ENCODE measurements at regions not wholly inside any gene's neighbourhood (a gene's known extent, or its start where the extent isn't known, plus 50 kb on each side); places are given as distances from the start of the nearest gene placed in this dataset.

- no peak for TF ChIP-seq PATZ1 (CRISPR knock-in tag; IDR thresholded peaks at IDR 0.05; ENCODE audit: borderline replicate concordance)
- no peak for TF ChIP-seq RARB (CRISPR knock-in tag; IDR thresholded peaks at IDR 0.05)
- TF ChIP-seq OSR1 (CRISPR knock-in tag; IDR thresholded peaks at IDR 0.05), result no peak
- TF ChIP-seq TOX (CRISPR knock-in tag; IDR thresholded peaks at IDR 0.05; ENCODE audit: borderline replicate concordance), result no peak
- no peak for TF ChIP-seq ARNTL (CRISPR knock-in tag; IDR thresholded peaks at IDR 0.05; ENCODE audit: borderline replicate concordance, low read depth)
- no peak for TF ChIP-seq ZNF565 (CRISPR knock-in tag; conservative IDR thresholded peaks at IDR 0.05; ENCODE audit: low read depth)
- TF ChIP-seq ISL1 (CRISPR knock-in tag; IDR thresholded peaks at IDR 0.05), result no peak
- TF ChIP-seq ZC3H10 (CRISPR knock-in tag; IDR thresholded peaks at IDR 0.05), result no peak
- no peak for TF ChIP-seq SNAI2 (CRISPR knock-in tag; IDR thresholded peaks at IDR 0.05)
- no peak for TF ChIP-seq GLIS3 (CRISPR knock-in tag; IDR thresholded peaks at IDR 0.05)
- no peak for TF ChIP-seq CSRNP3 (CRISPR knock-in tag; IDR thresholded peaks at IDR 0.05)
- TF ChIP-seq PPARA (CRISPR knock-in tag; IDR thresholded peaks at IDR 0.05; ENCODE audit: borderline replicate concordance), result no peak
- no peak for TF ChIP-seq TSHZ2 (CRISPR knock-in tag; IDR thresholded peaks at IDR 0.05)
- no peak for TF ChIP-seq TCF4 (CRISPR knock-in tag; IDR thresholded peaks at IDR 0.05; ENCODE audit: borderline replicate concordance)
- TF ChIP-seq ZFP3 (CRISPR knock-in tag; IDR thresholded peaks at IDR 0.05), result no peak
- TF ChIP-seq CSDC2 (CRISPR knock-in tag; IDR thresholded peaks at IDR 0.05), result no peak
- no peak for TF ChIP-seq ZNF70 (CRISPR knock-in tag; IDR thresholded peaks at IDR 0.05)
- TF ChIP-seq BACH2 (CRISPR knock-in tag; IDR thresholded peaks at IDR 0.05; ENCODE audit: borderline replicate concordance), result no peak
- ATAC-seq, result no peak
These were observed 796.6 kb downstream of the TBC1D22A start for GRCh38 chr22:47558828-47559700.

GRCh38 chr22:47556473-47556872 is 794.0 kb downstream of the TBC1D22A start:
- TF ChIP-seq PATZ1 (CRISPR knock-in tag; IDR thresholded peaks at IDR 0.05; ENCODE audit: borderline replicate concordance), result no peak
- no peak for TF ChIP-seq CSRNP3 (CRISPR knock-in tag; IDR thresholded peaks at IDR 0.05)
- no peak for TF ChIP-seq CREB5 (CRISPR knock-in tag; IDR thresholded peaks at IDR 0.05; ENCODE audit: low read depth)
- TF ChIP-seq OSR1 (CRISPR knock-in tag; IDR thresholded peaks at IDR 0.05), result no peak
- TF ChIP-seq ESRRG (CRISPR knock-in tag; IDR thresholded peaks at IDR 0.05), result no peak
- no peak for TF ChIP-seq TCF4 (CRISPR knock-in tag; IDR thresholded peaks at IDR 0.05; ENCODE audit: borderline replicate concordance)
- TF ChIP-seq ISL1 (CRISPR knock-in tag; IDR thresholded peaks at IDR 0.05), result no peak
- no peak for TF ChIP-seq POU6F1 (CRISPR knock-in tag; IDR thresholded peaks at IDR 0.05; ENCODE audit: borderline replicate concordance, low read depth)
- TF ChIP-seq ZNF70 (CRISPR knock-in tag; IDR thresholded peaks at IDR 0.05), result no peak
- no peak for TF ChIP-seq ZC3H10 (CRISPR knock-in tag; IDR thresholded peaks at IDR 0.05)
- no peak for TF ChIP-seq ARNTL (CRISPR knock-in tag; IDR thresholded peaks at IDR 0.05; ENCODE audit: borderline replicate concordance, low read depth)
- TF ChIP-seq PPARA (CRISPR knock-in tag; IDR thresholded peaks at IDR 0.05; ENCODE audit: borderline replicate concordance), result no peak
- TF ChIP-seq ZFP3 (CRISPR knock-in tag; IDR thresholded peaks at IDR 0.05), result no peak
- ATAC-seq, result no peak

All from SK-N-SH treated with all-trans-retinoic acid at 6 μM for 48 hours (cell line).